ENCODE measurements at regions not wholly inside any gene's neighbourhood (a gene's known extent, or its start where the extent isn't known, plus 50 kb on each side); places are given as distances from the start of the nearest gene placed in this dataset.

DNA sequence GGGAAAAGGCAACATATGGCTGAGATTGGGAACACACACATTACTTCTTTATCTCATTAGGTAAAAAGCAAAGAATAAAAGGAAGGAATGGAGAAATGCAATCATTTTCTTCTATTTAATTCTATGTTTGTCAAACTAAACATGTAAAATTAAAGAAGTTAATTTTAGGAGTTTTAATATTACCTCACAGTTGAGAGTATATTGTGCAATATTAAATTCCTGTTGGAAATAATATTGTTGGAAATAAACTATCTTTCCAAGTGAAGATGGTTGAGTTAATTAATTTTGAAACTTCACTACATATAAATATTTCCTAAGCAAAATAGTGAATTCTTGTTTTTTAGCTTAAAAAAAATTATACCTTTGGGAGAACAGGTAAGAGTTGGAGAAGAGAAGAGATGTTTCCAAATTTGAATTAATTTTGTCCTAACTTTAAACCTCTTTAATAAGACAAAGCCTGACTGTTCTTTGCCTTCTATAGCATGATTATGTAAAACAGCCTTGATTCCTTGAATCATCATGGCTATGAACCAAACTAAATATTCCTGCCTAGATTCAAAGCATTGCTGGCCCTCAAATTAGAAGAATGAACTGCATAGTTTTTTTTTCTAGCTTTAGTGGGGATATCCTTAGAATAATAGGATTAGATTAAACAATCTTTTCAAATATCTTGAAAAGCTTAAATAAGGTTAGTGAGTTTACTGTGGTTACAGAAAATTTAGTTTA lies 1349.1 kb upstream of the ADGRB3 start:
- ChIA-PET POLR2A (no interaction called here), CTCF (no interaction called here)
- H3K27me3 Mint-ChIP-seq = no peaks in the 10 kb centered on the region
- H3K36me3 Mint-ChIP-seq (ENCODE audit: low read depth) = no peaks in the 10 kb centered on the region
- peaks cover 6% of the 10 kb centered on the region for H3K9me3 Mint-ChIP-seq
- no peak for DNase-seq
- H3K27ac Mint-ChIP-seq = no peak overlapping the region
- H3K4me1 Mint-ChIP-seq = no peaks in the 10 kb centered on the region
- no peak overlapping the region for H3K4me3 Mint-ChIP-seq

DNA sequence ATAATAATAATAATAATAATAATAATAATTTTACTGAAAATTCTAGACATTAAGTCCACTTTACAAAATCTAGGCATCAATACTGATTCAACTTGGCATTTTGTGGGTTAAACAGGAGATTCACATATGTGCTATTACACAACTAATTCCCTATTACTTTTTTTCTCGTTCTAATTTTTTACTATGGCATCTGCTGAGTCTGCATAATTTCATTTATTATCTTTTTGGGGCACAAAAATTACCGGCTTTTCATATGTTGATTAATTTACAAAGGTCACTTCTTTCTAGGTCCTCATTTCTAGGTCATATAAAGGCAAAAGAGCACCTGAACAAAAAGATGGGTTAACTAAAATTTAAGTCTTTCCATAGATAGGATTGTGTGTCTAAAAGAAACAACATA lies 1357.8 kb upstream of the ADGRB3 start:
- no peaks in the 10 kb centered on the region for H3K36me3 Mint-ChIP-seq (ENCODE audit: low read depth)
- ChIA-PET POLR2A (no interaction called here), CTCF (no interaction called here)
- no peak overlapping the region for H3K27ac Mint-ChIP-seq
- peaks cover 2% of the 10 kb centered on the region for H3K9me3 Mint-ChIP-seq
- no peak overlapping the region for H3K4me3 Mint-ChIP-seq
- no peaks in the 10 kb centered on the region for H3K4me1 Mint-ChIP-seq
- no peak for DNase-seq
- no peaks in the 10 kb centered on the region for H3K27me3 Mint-ChIP-seq

DNA sequence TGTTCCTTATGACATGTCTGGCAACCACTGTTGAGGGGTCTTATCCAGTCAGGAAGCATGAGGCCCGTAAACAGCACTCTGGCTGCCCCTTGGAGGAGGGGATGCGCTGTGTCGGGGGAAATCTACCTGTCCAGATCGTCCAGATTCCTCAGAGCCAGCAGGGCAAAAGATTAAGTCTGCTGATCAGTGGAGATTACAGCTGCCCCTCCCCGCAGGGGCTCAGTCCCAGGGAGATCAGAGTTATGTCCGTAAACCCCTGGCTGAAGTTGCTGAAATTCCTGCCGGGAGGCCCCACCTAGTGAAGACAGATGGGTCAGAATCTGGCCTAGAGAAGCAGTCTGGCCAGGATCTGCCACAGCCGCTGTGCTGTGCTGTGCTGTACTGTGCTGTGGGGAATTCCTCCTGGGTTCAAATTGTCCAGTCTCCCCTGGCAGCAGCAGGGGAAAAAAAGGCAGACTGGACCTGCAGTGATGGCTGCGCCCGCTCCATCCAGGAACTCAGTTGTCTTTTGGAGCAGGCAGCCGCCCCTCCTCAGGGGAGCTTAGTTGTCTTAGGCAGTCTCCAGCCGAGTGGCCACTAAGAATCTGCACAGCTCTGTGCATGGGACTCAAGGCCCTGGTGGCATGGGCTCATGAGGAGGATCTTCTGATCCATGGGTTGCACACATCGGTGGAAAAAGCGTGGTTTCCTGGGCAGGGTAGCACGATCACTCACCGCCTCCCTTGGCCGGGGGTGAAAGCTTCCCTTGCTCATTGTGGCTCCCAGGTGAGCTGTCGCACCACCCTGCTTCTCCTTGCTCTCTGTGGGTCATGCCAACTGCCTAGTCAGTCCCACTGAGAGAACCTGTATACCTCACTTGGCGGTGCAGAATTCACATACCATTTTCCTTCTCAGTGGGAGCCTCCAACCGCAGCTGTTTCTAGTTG lies 1368.8 kb upstream of the ADGRB3 start:
- Mint-ChIP-seq H3K36me3 (ENCODE audit: low read depth) (no peaks in the 10 kb centered on the region), H3K9me3 (peaks cover 19% of the 10 kb centered on the region), H3K27ac (no peak overlapping the region), H3K27me3 (no peaks in the 10 kb centered on the region), H3K4me1 (no peaks in the 10 kb centered on the region), H3K4me3 (no peak overlapping the region)
- no peak for DNase-seq
- ChIA-PET CTCF (no interaction called here), POLR2A (no interaction called here)

DNA sequence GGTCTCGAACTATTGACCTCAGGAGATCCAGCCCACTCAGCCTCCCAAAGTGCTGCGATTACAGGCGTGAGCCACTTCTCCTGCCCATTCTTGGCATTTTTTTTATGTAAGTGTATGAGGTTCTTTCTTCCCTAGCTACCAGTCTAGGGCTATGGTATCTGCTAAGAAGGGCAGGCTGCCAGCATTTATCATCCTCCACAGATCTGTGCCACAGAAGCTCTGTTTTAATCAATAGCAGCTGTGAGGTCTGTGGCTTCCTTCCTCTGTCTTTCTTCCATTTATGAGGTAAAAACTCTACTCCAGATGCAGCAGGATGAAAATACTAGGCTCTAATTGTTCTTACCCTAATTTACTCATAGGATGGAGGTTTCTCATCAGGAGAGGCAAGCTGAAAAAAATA lies 1382.4 kb upstream of the ADGRB3 start:
- Mint-ChIP-seq H3K27ac (no peak overlapping the region), H3K36me3 (ENCODE audit: low read depth) (no peaks in the 10 kb centered on the region), H3K27me3 (no peaks in the 10 kb centered on the region), H3K4me1 (no peaks in the 10 kb centered on the region), H3K9me3 (peaks cover 11% of the 10 kb centered on the region), H3K4me3 (no peak overlapping the region)
- CTCF ChIA-PET = no interaction called here
- DNase-seq = no peak
- POLR2A ChIA-PET = no interaction called here

DNA sequence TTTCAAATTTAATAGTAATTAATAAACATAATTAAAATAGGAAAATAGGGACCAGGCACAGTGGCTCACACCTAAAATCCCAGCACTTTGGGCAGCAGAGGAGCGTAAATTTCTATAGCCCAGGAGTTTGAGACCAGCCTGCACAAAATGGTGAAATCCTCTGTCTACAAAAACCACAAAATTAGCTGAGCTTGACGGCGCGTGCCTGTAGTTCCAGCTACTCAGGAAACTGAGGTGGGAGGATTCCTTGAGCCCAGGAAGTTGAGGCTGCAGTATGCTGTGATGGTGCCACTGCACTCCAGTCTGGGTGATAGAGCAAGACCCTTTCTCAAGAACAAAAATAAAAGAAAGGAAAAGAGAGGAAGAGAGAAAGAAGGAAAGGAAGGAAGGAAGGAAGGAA lies 1387.0 kb upstream of the ADGRB3 start:
- no peak for DNase-seq
- H3K36me3 Mint-ChIP-seq (ENCODE audit: low read depth) = no peaks in the 10 kb centered on the region
- peaks cover 6% of the 10 kb centered on the region for H3K9me3 Mint-ChIP-seq
- H3K4me3 Mint-ChIP-seq = no peak overlapping the region
- ChIA-PET CTCF (no interaction called here), POLR2A (no interaction called here)
- no peaks in the 10 kb centered on the region for H3K27me3 Mint-ChIP-seq
- no peaks in the 10 kb centered on the region for H3K4me1 Mint-ChIP-seq
- H3K27ac Mint-ChIP-seq = no peak overlapping the region

DNA sequence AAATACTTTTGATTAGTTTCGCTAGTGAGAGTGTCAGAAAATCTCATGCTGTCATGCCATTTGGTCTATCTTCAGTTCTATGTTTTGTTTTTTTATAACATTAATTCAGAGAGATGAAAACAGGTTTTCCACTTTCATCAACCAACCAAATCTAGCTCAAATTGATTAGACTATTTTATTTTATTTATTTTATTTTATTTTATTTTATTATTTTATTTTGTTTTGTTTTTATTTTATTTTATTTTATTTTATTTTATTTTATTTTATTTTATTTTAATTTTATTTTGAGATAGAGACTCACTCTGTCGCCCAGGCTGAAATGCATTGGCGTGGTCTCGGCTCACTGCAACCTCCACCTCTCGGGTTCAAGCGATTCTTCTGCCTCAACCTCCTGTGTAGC lies 1391.0 kb upstream of the ADGRB3 start:
- H3K36me3 Mint-ChIP-seq (ENCODE audit: low read depth) = no peaks in the 10 kb centered on the region
- ChIA-PET CTCF (no interaction called here), POLR2A (no interaction called here)
- H3K4me3 Mint-ChIP-seq = no peak overlapping the region
- peaks cover 3% of the 10 kb centered on the region for H3K9me3 Mint-ChIP-seq
- H3K27me3 Mint-ChIP-seq = no peaks in the 10 kb centered on the region
- DNase-seq = no peak
- no peaks in the 10 kb centered on the region for H3K4me1 Mint-ChIP-seq
- no peak overlapping the region for H3K27ac Mint-ChIP-seq

DNA sequence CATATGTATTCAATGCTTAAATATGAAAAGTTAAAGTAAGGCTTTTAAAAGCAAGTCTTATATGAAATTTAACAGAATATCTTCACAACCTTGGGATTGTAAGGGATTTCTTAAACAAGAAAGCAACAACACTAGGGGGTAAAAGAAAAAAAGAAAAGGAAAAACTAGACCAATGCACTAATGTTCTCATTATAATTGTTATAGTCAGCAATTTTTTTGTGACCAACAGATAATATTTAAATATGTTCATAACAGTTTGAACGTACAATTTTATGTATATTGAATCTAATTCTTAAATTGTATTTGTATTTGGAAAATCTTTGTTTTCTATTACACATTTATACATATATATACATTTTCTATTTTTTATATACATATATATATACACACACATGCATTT lies 1397.8 kb upstream of the ADGRB3 start:
- no peak for DNase-seq
- Mint-ChIP-seq H3K27me3 (no peaks in the 10 kb centered on the region), H3K4me1 (no peaks in the 10 kb centered on the region), H3K27ac (no peak overlapping the region), H3K4me3 (no peak overlapping the region), H3K9me3 (no peaks in the 10 kb centered on the region), H3K36me3 (ENCODE audit: low read depth) (no peaks in the 10 kb centered on the region)
- CTCF ChIA-PET = no interaction called here
- POLR2A ChIA-PET = interaction anchor here (0.6 kb wide), 1 partner anchor 227 kb away, joined by 3 read pairs; no protein-coding TSS in a partner anchor

DNA sequence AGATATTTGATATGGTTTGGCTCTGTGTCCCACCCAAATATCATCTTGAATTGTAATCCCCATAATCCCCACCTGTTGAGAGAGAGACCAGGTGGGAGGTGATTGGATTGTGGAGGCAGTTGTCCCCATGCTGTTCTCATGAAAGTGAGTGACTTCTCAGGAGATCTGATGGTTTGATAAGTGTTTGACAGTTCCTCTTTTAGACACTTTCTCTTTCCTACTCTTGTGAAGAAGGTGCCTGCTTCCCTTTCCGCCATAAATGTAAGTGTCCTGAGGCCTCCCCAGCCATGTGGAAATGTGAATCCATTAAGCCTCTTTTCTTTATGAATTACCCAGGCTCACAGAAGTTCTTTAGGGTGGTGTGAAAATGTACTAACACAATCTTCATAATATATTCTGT lies 1404.0 kb upstream of the ADGRB3 start:
- ChIA-PET POLR2A (no interaction called here), CTCF (no interaction called here)
- Mint-ChIP-seq H3K4me3 (no peak overlapping the region), H3K4me1 (no peaks in the 10 kb centered on the region), H3K36me3 (ENCODE audit: low read depth) (no peaks in the 10 kb centered on the region), H3K9me3 (no peaks in the 10 kb centered on the region), H3K27me3 (no peaks in the 10 kb centered on the region), H3K27ac (no peak overlapping the region)
- no peak for DNase-seq

DNA sequence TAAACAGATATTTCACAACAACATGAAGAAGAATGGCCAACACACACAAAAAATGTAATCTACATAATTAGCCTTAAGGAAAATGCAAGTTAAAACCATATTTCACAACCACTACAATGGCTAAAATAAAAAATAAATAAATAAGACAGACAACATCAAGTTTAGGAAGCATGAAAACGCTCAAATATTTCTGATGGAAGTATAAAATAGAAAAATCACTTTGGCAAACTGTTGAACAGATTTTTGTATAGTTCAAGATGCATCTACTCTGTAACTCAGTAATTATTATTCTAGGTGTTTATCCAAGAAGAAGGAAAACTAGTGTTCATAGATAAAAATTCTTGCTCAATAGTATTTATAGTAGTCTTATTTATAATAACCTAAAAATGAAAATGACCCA lies 1410.1 kb upstream of the ADGRB3 start:
- peaks cover 8% of the 10 kb centered on the region for H3K9me3 Mint-ChIP-seq
- H3K27me3 Mint-ChIP-seq = no peaks in the 10 kb centered on the region
- no peak overlapping the region for H3K4me3 Mint-ChIP-seq
- no peak for DNase-seq
- POLR2A ChIA-PET = no interaction called here
- H3K27ac Mint-ChIP-seq = no peak overlapping the region
- no peaks in the 10 kb centered on the region for H3K36me3 Mint-ChIP-seq (ENCODE audit: low read depth)
- CTCF ChIA-PET = no interaction called here
- H3K4me1 Mint-ChIP-seq = no peaks in the 10 kb centered on the region

DNA sequence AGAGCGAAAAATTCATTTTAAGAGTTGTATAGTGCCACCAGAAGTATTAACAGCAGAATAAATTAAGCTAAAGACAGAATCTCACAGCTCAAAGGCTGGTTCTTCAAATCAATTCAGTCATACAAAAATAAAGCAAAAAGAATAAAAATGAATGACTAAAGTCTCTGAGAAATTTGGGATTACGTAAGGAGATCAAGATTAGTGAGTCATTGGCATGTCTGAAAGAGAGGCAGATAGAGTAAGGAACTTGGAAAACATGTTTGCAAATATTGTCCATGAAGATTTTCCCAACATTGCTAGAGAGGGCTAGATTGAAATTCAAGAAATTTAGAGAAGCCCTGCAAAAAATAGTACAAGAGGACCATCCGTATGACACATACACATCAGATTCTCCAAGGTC lies 1413.9 kb upstream of the ADGRB3 start:
- ChIA-PET POLR2A (no interaction called here), CTCF (no interaction called here)
- DNase-seq = no peak
- H3K36me3 Mint-ChIP-seq (ENCODE audit: low read depth) = no peaks in the 10 kb centered on the region
- no peak overlapping the region for H3K4me3 Mint-ChIP-seq
- H3K27me3 Mint-ChIP-seq = no peaks in the 10 kb centered on the region
- H3K9me3 Mint-ChIP-seq = peaks cover 12% of the 10 kb centered on the region
- no peak overlapping the region for H3K27ac Mint-ChIP-seq
- no peaks in the 10 kb centered on the region for H3K4me1 Mint-ChIP-seq

DNA sequence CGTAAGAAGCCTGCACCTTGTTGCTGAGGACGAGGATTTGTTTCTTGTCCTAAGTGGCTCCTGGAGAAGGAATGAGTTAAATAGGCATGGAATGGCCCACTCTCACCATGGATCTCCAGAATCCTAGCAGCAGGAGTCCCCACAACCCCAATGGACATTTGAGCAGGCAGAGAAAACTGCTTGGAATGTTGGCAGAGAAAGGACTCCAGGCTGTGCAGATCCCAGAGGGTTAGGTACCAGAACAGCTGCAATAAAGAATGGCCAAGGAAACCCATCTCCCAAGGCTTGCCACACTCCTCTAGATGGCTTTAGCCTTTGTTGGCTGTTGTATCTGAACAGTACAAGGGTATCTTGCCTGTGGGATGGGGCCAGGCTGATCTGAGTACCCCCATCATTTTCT lies 1415.7 kb upstream of the ADGRB3 start:
- ChIA-PET CTCF (no interaction called here), POLR2A (no interaction called here)
- no peak overlapping the region for H3K27ac Mint-ChIP-seq
- no peaks in the 10 kb centered on the region for H3K4me1 Mint-ChIP-seq
- peaks cover 10% of the 10 kb centered on the region for H3K9me3 Mint-ChIP-seq
- no peaks in the 10 kb centered on the region for H3K27me3 Mint-ChIP-seq
- no peaks in the 10 kb centered on the region for H3K36me3 Mint-ChIP-seq (ENCODE audit: low read depth)
- DNase-seq = no peak
- no peak overlapping the region for H3K4me3 Mint-ChIP-seq

DNA sequence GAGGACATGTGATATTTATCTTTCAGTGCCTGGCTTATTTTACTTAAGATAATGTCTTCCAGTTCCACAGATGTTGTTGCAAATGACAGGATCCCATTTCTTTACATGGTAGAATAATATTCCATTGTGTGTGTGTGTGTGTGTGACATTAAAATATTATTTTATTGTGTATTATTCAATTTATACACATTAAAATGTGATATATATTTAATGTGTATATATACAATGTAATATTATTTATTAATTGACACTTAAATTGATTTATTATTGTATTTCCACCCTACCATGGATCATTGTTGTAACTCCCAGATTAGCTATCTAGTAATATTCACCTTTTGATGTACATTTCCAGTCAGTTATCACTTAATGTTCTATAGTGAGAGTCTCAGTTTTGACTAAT lies 1422.5 kb upstream of the ADGRB3 start:
- ChIA-PET POLR2A (no interaction called here), CTCF (no interaction called here)
- Mint-ChIP-seq H3K4me1 (no peaks in the 10 kb centered on the region), H3K4me3 (no peak overlapping the region), H3K9me3 (peaks cover 6% of the 10 kb centered on the region), H3K27ac (no peak overlapping the region), H3K36me3 (ENCODE audit: low read depth) (no peaks in the 10 kb centered on the region), H3K27me3 (no peaks in the 10 kb centered on the region)
- DNase-seq = no peak

DNA sequence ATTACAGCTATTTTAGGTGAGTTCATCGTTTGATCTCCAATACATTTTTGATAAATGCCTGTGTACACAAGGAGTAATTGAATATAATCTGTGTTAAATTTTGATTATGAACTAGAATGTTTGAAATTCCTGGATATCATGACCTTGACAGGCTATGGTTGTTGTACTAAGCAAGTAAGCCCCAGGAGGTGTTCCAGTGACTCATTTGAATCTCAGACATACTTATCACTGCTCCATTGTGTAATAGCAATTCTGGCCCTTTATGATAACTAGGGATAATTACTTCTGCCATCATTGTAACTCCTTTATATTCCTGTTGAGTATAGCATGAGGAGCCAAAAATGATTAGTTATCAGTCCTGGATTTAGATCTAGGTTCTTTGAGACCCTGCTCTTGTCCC lies 1424.6 kb upstream of the ADGRB3 start:
- ChIA-PET POLR2A (no interaction called here), CTCF (no interaction called here)
- H3K27me3 Mint-ChIP-seq = no peaks in the 10 kb centered on the region
- H3K9me3 Mint-ChIP-seq = peaks cover 10% of the 10 kb centered on the region
- no peak overlapping the region for H3K27ac Mint-ChIP-seq
- H3K36me3 Mint-ChIP-seq (ENCODE audit: low read depth) = no peaks in the 10 kb centered on the region
- H3K4me1 Mint-ChIP-seq = no peaks in the 10 kb centered on the region
- H3K4me3 Mint-ChIP-seq = no peak overlapping the region
- DNase-seq = no peak

DNA sequence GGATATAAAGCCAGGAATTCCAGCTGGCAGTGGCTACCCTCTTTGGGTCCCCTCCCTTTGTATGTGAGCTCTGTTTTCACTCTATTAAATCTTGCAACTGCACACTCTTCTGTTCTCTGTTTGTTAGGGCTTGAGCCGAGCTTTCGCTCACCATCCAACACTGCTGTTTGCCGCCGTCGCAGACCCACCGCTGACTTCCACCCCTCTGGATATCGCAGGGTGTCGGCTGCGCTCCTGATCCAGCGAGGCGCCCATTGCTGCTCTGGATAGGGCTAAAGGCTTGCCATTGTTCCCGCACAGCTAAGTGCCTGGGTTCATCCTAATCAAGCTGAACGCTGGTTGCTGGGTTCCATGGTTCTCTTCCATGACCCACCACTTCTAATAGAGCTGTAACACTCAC lies 1433.5 kb upstream of the ADGRB3 start:
- peaks cover 10% of the 10 kb centered on the region for H3K9me3 Mint-ChIP-seq
- no peaks in the 10 kb centered on the region for H3K36me3 Mint-ChIP-seq (ENCODE audit: low read depth)
- POLR2A ChIA-PET = no interaction called here
- CTCF ChIA-PET = interaction anchor here (0.6 kb wide), 1 partner anchor 1228 kb away, joined by 4 read pairs; no protein-coding TSS in a partner anchor
- no peak for DNase-seq
- H3K27ac Mint-ChIP-seq = no peak overlapping the region
- H3K4me1 Mint-ChIP-seq = no peaks in the 10 kb centered on the region
- H3K27me3 Mint-ChIP-seq = no peaks in the 10 kb centered on the region
- no peak overlapping the region for H3K4me3 Mint-ChIP-seq
